A549 (cell line): ENCODE measurements at regions not wholly inside any gene's neighbourhood (a gene's known extent, or its start where the extent isn't known, plus 50 kb on each side); places are given as distances from the start of the nearest gene placed in this dataset.

ENCODE experiments used
- ATOH8 ChIP-seq: fragments of 250-450 bp; sonication (Bioruptor Pico); IDR thresholded peaks from 2 replicates; pipeline ENCODE4 v1.5.0; 2020; ENCODE audit warnings: low read depth, mild to moderate bottlenecking, moderate library complexity
- CTCF ChIP-seq: fragments of >200 bp; sonication (Bioruptor Twin); formaldehyde crosslinking; IDR thresholded peaks from 3 replicates; pipeline ENCODE4 v1.5.1; 2016
- EP300 ChIP-seq, 2 experiments: fragments of >200 bp; sonication (Bioruptor Twin); formaldehyde crosslinking; IDR thresholded peaks; 2 replicates in 1 of 2; 3 replicates in 1 of 2; pipeline ENCODE4 v1.6.1; 2016 to 2017
- ESRRA ChIP-seq: fragments of 150-350 bp; IDR thresholded peaks from 2 replicates; pipeline ENCODE4 v1.6.1; 2014; ENCODE audit warnings: mild to moderate bottlenecking, low read length, borderline replicate concordance
- JUN ChIP-seq, 2 experiments: fragments of >200 bp; sonication (Bioruptor Twin); formaldehyde crosslinking; IDR thresholded peaks; 2 replicates in 1 of 2; 3 replicates in 1 of 2; pipeline ENCODE4 v1.6.1; 2016 to 2017
- JUNB ChIP-seq: fragments of >200 bp; sonication (Bioruptor Twin); formaldehyde crosslinking; IDR thresholded peaks from 2 replicates; pipeline ENCODE4 v1.6.1; 2016
- MAFK ChIP-seq: fragments of 450-650 bp; IDR thresholded peaks from 2 replicates; pipeline ENCODE4 v1.6.1; 2014; ENCODE audit not compliant: partially characterized antibody
- POLR2A ChIP-seq: IDR thresholded peaks from 2 replicates; pipeline ENCODE4 v1.6.1; 2012; ENCODE audit warnings: mild to moderate bottlenecking, low read length
- RCOR1 ChIP-seq: fragments of 150-350 bp; IDR thresholded peaks from 2 replicates; pipeline ENCODE4 v1.6.1; 2014; ENCODE audit warnings: antibody characterized with exemption, low read length, low read depth
- REST ChIP-seq: fragments of 200-600 bp; sonication (generic); IDR thresholded peaks from 2 replicates; pipeline ENCODE4 v1.6.1; 2016; ENCODE audit warnings: antibody characterized with exemption, mild to moderate bottlenecking, moderate library complexity
- SMC3 ChIP-seq: fragments of >200 bp; sonication (Bioruptor Twin); formaldehyde crosslinking; IDR thresholded peaks from 3 replicates; pipeline ENCODE4 v1.6.1; 2018; ENCODE audit warnings: inconsistent platforms
- ZNF302 ChIP-seq: fragments of 250-450 bp; sonication (Bioruptor Pico); IDR thresholded peaks from 2 replicates; pipeline ENCODE4 v1.9.0; 2021; ENCODE audit warnings: inconsistent platforms, mild to moderate bottlenecking, moderate library complexity

- TF ChIP-seq CTCF (no peak), EP300 (IDR thresholded peaks at IDR 0.05) (no peak), POLR2A (no peak), JUN (IDR thresholded peaks at IDR 0.05) (no peak), SMC3 (no peak), ZNF302 (CRISPR knock-in tag) (no peak), ATOH8 (no peak), MAFK (no peak), ESRRA (no peak), JUNB (no peak), RCOR1 (no peak), REST (no peak)
These were observed 148.8 kb downstream of the ACKR3 start for GRCh38 chr2:236718207-236718992.
